SK-N-SH (cell line): ENCODE measurements at regions not wholly inside any gene's neighbourhood (a gene's known extent, or its start where the extent isn't known, plus 50 kb on each side); places are given as distances from the start of the nearest gene placed in this dataset.

ENCODE experiments used
- CTCF ChIA-PET: fragments of 300-600, 350-600 bp; formaldehyde crosslinking; extraction: SDS; loops from one replicate; lab custom pipeline; 2021; lab: Yijun Ruan, JAX
- POLR2A ChIA-PET: fragments of 350-600 bp; sonication (Branson Sonifier 250); formaldehyde crosslinking; extraction: SDS; loops from one replicate; lab custom pipeline; 2020; ENCODE audit warnings: antibody characterized with exemption, inconsistent platforms; lab: Yijun Ruan, JAX
- DNase-seq: peaks from one replicate; pipeline ENCODE4 v3.0.0; 2012
- H2AFZ ChIP-seq: fragments of 200-600 bp; sonication (generic); 2 replicates; pipeline ENCODE4 v1.8.1; 2016; ENCODE audit warnings: antibody characterized with exemption, mild to moderate bottlenecking, low read depth
- H3F3A ChIP-seq: fragments of 200-600 bp; sonication (generic); replicated peaks from 2 replicates; pipeline ENCODE3; 2016; ENCODE audit warnings: antibody characterized with exemption, mild to moderate bottlenecking; ENCODE audit not compliant: insufficient read depth
- H3K27ac ChIP-seq, 2 experiments: fragments of 200-500 bp in 1 of 2; fragments of 200-600 bp in 1 of 2; sonication (Bioruptor generic) in 1 of 2; sonication (generic), shearing (Covaris generic) in 1 of 2; 2 replicates each; pipeline versions ENCODE4 v1.5.1 to v1.6.1; 2014 to 2016; ENCODE audit warnings: low read depth in 2 of 2, inconsistent platforms in 1 of 2, low read length in 1 of 2, mild to moderate bottlenecking in 1 of 2, mixed read lengths in 1 of 2
- H3K27me3 ChIP-seq: fragments of 200-600 bp; sonication (generic), shearing (Covaris generic); 2 replicates; pipeline ENCODE4 v1.6.1; 2016; ENCODE audit warnings: mixed run types; ENCODE audit not compliant: insufficient read depth
- H3K36me3 ChIP-seq, 2 experiments: fragments of 200-500 bp in 1 of 2; fragments of 200-600 bp in 1 of 2; sonication (Bioruptor generic) in 1 of 2; sonication (generic) in 1 of 2; replicated peaks in 1 of 2; 2 replicates each; pipeline versions ENCODE3 to v1.5.1; 2014 to 2016; ENCODE audit warnings: low read length in 1 of 2, mild to moderate bottlenecking in 1 of 2; ENCODE audit not compliant: insufficient read depth in 2 of 2, control insufficient read depth in 1 of 2
- H3K4me1 ChIP-seq, 2 experiments: fragments of 200-500 bp in 1 of 2; fragments of 200-600 bp in 1 of 2; sonication (Bioruptor generic) in 1 of 2; sonication (generic), shearing (Covaris generic) in 1 of 2; 2 replicates each; pipeline versions ENCODE4 v1.5.1 to v1.6.1; 2014 to 2016; ENCODE audit warnings: low read depth in 1 of 2, low read length in 1 of 2, mixed run types in 1 of 2; ENCODE audit not compliant: insufficient read depth in 2 of 2, control insufficient read depth in 1 of 2
- H3K4me2 ChIP-seq: fragments of 200-600 bp; sonication (generic), shearing (Covaris generic); 2 replicates; pipeline ENCODE4 v1.6.1; 2017; ENCODE audit warnings: mixed run types
- H3K4me3 ChIP-seq, 2 experiments: fragments of 200-500 bp in 1 of 2; fragments of 200-600 bp in 1 of 2; sonication (Bioruptor generic) in 1 of 2; sonication (generic), shearing (Covaris generic) in 1 of 2; 2 replicates each; pipeline versions ENCODE4 v1.5.1 to v1.8.1; 2014 to 2016; ENCODE audit warnings: low read depth in 2 of 2, inconsistent platforms in 1 of 2, low read length in 1 of 2, mild to moderate bottlenecking in 1 of 2, mixed read lengths in 1 of 2, moderate library complexity in 1 of 2
- H3K79me2 ChIP-seq: fragments of 200-600 bp; sonication (generic); 2 replicates; pipeline ENCODE4 v1.8.1; 2017; ENCODE audit warnings: mild to moderate bottlenecking; ENCODE audit not compliant: insufficient read depth
- H3K9ac ChIP-seq: fragments of 200-600 bp; sonication (generic); 2 replicates; pipeline ENCODE4 v1.6.1; 2017; ENCODE audit warnings: mixed run types
- H3K9me2 ChIP-seq: fragments of 200-600 bp; sonication (generic); 2 replicates; pipeline ENCODE4 v1.6.1; 2017; ENCODE audit warnings: mixed run types
- H3K9me3 ChIP-seq: fragments of 200-600 bp; sonication (generic); 2 replicates; pipeline ENCODE4 v1.6.1; 2017; ENCODE audit warnings: mixed run types, mild to moderate bottlenecking, moderate library complexity
- H4K20me1 ChIP-seq: fragments of 200-600 bp; sonication (generic); 2 replicates; pipeline ENCODE4 v1.6.1; 2017; ENCODE audit warnings: mild to moderate bottlenecking, mixed run types; ENCODE audit not compliant: insufficient read depth
- CHD2 ChIP-seq: fragments of 150-350 bp; IDR thresholded peaks from 2 replicates; pipeline ENCODE4 v1.6.1; 2018; ENCODE audit warnings: low read length; ENCODE audit not compliant: partially characterized antibody
- CTCF ChIP-seq: fragments of 200-600 bp; sonication (generic); IDR thresholded peaks from 2 replicates; pipeline ENCODE4 v1.6.1; 2017; ENCODE audit warnings: antibody characterized with exemption, mild to moderate bottlenecking, moderate library complexity
- EP300 ChIP-seq, 2 experiments: IDR thresholded peaks; 2 replicates each; pipeline versions ENCODE4 v1.4.0 to v1.6.1; 2012; ENCODE audit warnings: borderline replicate concordance in 1 of 2, low read depth in 1 of 2, low read length in 1 of 2
- FOXJ3 ChIP-seq: sonication (generic); formaldehyde crosslinking; IDR thresholded peaks from 2 replicates; pipeline ENCODE4 v1.5.1; 2020; ENCODE audit warnings: mild to moderate bottlenecking, missing genetic modification reagents
- GABPA ChIP-seq: IDR thresholded peaks from 2 replicates; pipeline ENCODE4 v1.4.0; 2012; ENCODE audit warnings: low read depth, mild to moderate bottlenecking
- MAX ChIP-seq: IDR thresholded peaks from 2 replicates; pipeline ENCODE4 v1.4.0; 2012; ENCODE audit warnings: low read depth
- MXI1 ChIP-seq: IDR thresholded peaks from 2 replicates; pipeline ENCODE4 v1.6.1; 2012; ENCODE audit warnings: mild to moderate bottlenecking, low read depth, low read length, improper control_type of control experiment
- NFIC ChIP-seq: IDR thresholded peaks from 2 replicates; pipeline ENCODE4 v1.4.0; 2012; ENCODE audit warnings: borderline replicate concordance
- NRF1 ChIP-seq: IDR thresholded peaks from 2 replicates; pipeline ENCODE4 v1.6.1; 2012; ENCODE audit warnings: low read depth, mild to moderate bottlenecking, low read length
- RXRA ChIP-seq: IDR thresholded peaks from 2 replicates; pipeline ENCODE4 v1.4.0; 2012; ENCODE audit warnings: low read depth, mild to moderate bottlenecking, borderline replicate concordance
- SMC3 ChIP-seq: IDR thresholded peaks from 2 replicates; pipeline ENCODE4 v1.6.1; 2012; ENCODE audit warnings: low read depth, low read length, improper control_type of control experiment
- TCF12 ChIP-seq: IDR thresholded peaks from 2 replicates; pipeline ENCODE4 v1.4.0; 2012
- WGBS: methylation state at CpG from one replicate; pipeline ENCODE4 v1.1.6; 2017; ENCODE audit warnings: low lambda C conversion rate; 5-methylcytosine and 5-hydroxymethylcytosine counted together

GRCh38 chr13:62687732-62688131, 1272.1 kb upstream of the PCDH20 start:
- no peak overlapping the region for H3K27ac ChIP-seq
- no peak overlapping the region for H2AFZ ChIP-seq
- H3K4me1 ChIP-seq: no peaks in the 10 kb centered on the region; a peak in 1 of 4 replicates
- no peak for DNase-seq
- H3K9me2 ChIP-seq: no peaks in the 10 kb centered on the region
- no peaks in the 10 kb centered on the region for H4K20me1 ChIP-seq
- TF ChIP-seq GABPA (no peak), RXRA (no peak), NFIC (no peak), CHD2 (no peak), TCF12 (no peak), EP300 (IDR thresholded peaks at IDR 0.05; ENCODE audit: borderline replicate concordance in 1 of 2, low read depth in 1 of 2, low read length in 1 of 2) (no peak), MAX (no peak)
- H3K27me3 ChIP-seq: no peaks in the 10 kb centered on the region
- no peak overlapping the region for H3K9ac ChIP-seq
- H3F3A ChIP-seq: no peaks in the 10 kb centered on the region
- no peaks in the 10 kb centered on the region for H3K9me3 ChIP-seq
- no peak overlapping the region for H3K4me2 ChIP-seq
- H3K36me3 ChIP-seq: no peaks in the 10 kb centered on the region
- CTCF ChIA-PET: no interaction called here
- no peak overlapping the region for H3K4me3 ChIP-seq
- POLR2A ChIA-PET: no interaction called here
- 93% methylated on average over 2 of the region's 2 CpGs for WGBS
- no peaks in the 10 kb centered on the region for H3K79me2 ChIP-seq

- Histone ChIP-seq H3K9me3 (no peaks in the 10 kb centered on the region), H4K20me1 (no peaks in the 10 kb centered on the region), H2AFZ (no peak overlapping the region), H3K4me1 (no peaks in the 10 kb centered on the region; a peak in 1 of 4 replicates), H3K79me2 (no peaks in the 10 kb centered on the region), H3K27me3 (no peaks in the 10 kb centered on the region)
- POLR2A ChIA-PET: no interaction called here
- TF ChIP-seq NFIC: no peak
- no peak for TF ChIP-seq CHD2
- TF ChIP-seq NRF1: no peak
- TF ChIP-seq FOXJ3 (CRISPR knock-in tag): no peak
- no peak for TF ChIP-seq SMC3
- TF ChIP-seq CTCF: no peak
- TF ChIP-seq MXI1: no peak
- no peak for TF ChIP-seq TCF12
- TF ChIP-seq, all 33 proteins: peak for 0
- H3K4me2 ChIP-seq: no peak overlapping the region
- H3K9me2 ChIP-seq: no peaks in the 10 kb centered on the region
- CTCF ChIA-PET: interaction anchor here (1.6 kb wide), 1 partner anchor 26 kb away, joined by 3 read pairs; no protein-coding TSS in a partner anchor
- H3K4me3 ChIP-seq: no peak overlapping the region
- DNase-seq: no peak
- 79% methylated on average over 2 of the region's 2 CpGs for WGBS
- no peaks in the 10 kb centered on the region for H3K36me3 ChIP-seq
- no peaks in the 10 kb centered on the region for H3F3A ChIP-seq
- no peak overlapping the region for H3K27ac ChIP-seq
- no peak overlapping the region for H3K9ac ChIP-seq
These were observed 1268.7 kb upstream of the PCDH20 start for GRCh38 chr13:62684359-62684758.
